ENCODE measurements at regions not wholly inside any gene's neighbourhood (a gene's known extent, or its start where the extent isn't known, plus 50 kb on each side); places are given as distances from the start of the nearest gene placed in this dataset.

DNA sequence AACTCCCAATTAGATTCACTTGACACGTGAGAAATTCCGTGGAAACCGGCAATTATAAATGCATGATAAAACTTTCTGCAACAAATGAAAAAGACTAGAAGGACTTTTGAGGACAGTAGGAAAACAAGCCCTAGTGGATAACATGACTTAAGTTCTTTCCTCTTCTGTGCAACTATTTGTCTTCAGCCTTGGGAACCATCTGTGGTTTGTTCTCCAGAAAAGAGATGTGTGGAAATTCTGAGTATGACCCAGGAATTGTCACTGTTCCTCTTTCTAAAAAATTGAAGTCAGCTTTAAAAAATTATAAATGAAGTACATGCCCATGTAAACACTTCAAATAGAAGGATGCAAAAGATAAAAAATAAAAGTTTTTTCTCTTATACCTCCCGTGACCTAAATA lies 128.6 kb upstream of the SVIL start:
- CTCF ChIA-PET, result no interaction called here
- Histone ChIP-seq H3K36me3 (ENCODE audit: control insufficient read depth in 2 of 2, insufficient read depth in 1 of 2, low read length in 2 of 2) (no peaks in the 10 kb centered on the region), H3K9me3 (ENCODE audit: control insufficient read depth, insufficient read depth, low read depth, low read length) (no peaks in the 10 kb centered on the region), H3K27ac (ENCODE audit: extremely low read depth, low read depth, low read length) (no peak overlapping the region), H3K4me3 (ENCODE audit: low read depth, low read length) (no peak overlapping the region), H3K4me1 (ENCODE audit: control insufficient read depth, insufficient read depth, low read length) (no peaks in the 10 kb centered on the region)
- TF ChIP-seq FEZF1 (tag by site-specific recombination; IDR thresholded peaks at IDR 0.05) (no peak), ZNF23 (tag by site-specific recombination; IDR thresholded peaks at IDR 0.05; ENCODE audit: borderline replicate concordance) (no peak), ZNF707 (tag by site-specific recombination; IDR thresholded peaks at IDR 0.05) (no peak), ZNF473 (tag by site-specific recombination; IDR thresholded peaks at IDR 0.05) (no peak), KLF7 (tag by site-specific recombination; IDR thresholded peaks at IDR 0.05; ENCODE audit: borderline replicate concordance) (no peak), ZNF510 (tag by site-specific recombination; IDR thresholded peaks at IDR 0.05; ENCODE audit: insufficient replicate concordance) (no peak), ZNF391 (tag by site-specific recombination; IDR thresholded peaks at IDR 0.05; ENCODE audit: borderline replicate concordance, low read depth) (no peak), ZNF302 (tag by site-specific recombination; IDR thresholded peaks at IDR 0.05; ENCODE audit: low read depth) (no peak), ZNF785 (tag by site-specific recombination; IDR thresholded peaks at IDR 0.05) (no peak), ZNF777 (tag by site-specific recombination; IDR thresholded peaks at IDR 0.05; ENCODE audit: borderline replicate concordance) (no peak), ZNF560 (tag by site-specific recombination; IDR thresholded peaks at IDR 0.05; ENCODE audit: borderline replicate concordance) (no peak)
- TF ChIP-seq, protein P1, sequence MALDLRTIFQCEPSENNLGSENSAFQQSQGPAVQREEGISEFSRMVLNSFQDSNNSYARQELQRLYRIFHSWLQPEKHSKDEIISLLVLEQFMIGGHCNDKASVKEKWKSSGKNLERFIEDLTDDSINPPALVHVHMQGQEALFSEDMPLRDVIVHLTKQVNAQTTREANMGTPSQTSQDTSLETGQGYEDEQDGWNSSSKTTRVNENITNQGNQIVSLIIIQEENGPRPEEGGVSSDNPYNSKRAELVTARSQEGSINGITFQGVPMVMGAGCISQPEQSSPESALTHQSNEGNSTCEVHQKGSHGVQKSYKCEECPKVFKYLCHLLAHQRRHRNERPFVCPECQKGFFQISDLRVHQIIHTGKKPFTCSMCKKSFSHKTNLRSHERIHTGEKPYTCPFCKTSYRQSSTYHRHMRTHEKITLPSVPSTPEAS (tag by site-specific recombination; IDR thresholded peaks at IDR 0.05), result no peak
- POLR2A ChIA-PET, result no interaction called here

DNA sequence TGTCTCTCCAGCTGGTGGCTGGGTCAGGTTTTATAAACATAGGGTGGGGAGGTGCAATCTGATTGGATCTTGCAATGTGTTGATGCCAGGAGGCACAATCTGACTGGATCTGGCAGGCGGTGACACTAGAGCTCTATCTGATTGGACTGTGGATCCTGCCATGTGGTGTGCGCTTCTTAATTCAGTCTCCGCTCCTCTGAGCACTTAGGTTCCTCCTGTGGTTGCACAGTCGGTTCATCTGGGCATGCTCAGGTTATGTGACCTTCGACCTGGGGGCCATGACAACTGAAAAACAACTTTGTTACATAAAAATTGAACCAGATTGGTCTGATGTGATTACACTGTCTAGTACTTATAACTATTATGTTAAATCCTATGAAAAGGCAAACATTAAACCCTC lies 127.1 kb upstream of the SVIL start:
- Histone ChIP-seq H3K4me3 (ENCODE audit: low read depth, low read length) (no peak overlapping the region), H3K36me3 (ENCODE audit: control insufficient read depth in 2 of 2, insufficient read depth in 1 of 2, low read length in 2 of 2) (no peaks in the 10 kb centered on the region), H3K4me1 (ENCODE audit: control insufficient read depth, insufficient read depth, low read length) (peaks cover 2% of the 10 kb centered on the region; the same call in 1 of the 2 replicates), H3K9me3 (ENCODE audit: control insufficient read depth, insufficient read depth, low read depth, low read length) (no peaks in the 10 kb centered on the region), H3K27ac (ENCODE audit: extremely low read depth, low read depth, low read length) (no peak overlapping the region)
- POLR2A ChIA-PET, result no interaction called here
- TF ChIP-seq, protein P2, sequence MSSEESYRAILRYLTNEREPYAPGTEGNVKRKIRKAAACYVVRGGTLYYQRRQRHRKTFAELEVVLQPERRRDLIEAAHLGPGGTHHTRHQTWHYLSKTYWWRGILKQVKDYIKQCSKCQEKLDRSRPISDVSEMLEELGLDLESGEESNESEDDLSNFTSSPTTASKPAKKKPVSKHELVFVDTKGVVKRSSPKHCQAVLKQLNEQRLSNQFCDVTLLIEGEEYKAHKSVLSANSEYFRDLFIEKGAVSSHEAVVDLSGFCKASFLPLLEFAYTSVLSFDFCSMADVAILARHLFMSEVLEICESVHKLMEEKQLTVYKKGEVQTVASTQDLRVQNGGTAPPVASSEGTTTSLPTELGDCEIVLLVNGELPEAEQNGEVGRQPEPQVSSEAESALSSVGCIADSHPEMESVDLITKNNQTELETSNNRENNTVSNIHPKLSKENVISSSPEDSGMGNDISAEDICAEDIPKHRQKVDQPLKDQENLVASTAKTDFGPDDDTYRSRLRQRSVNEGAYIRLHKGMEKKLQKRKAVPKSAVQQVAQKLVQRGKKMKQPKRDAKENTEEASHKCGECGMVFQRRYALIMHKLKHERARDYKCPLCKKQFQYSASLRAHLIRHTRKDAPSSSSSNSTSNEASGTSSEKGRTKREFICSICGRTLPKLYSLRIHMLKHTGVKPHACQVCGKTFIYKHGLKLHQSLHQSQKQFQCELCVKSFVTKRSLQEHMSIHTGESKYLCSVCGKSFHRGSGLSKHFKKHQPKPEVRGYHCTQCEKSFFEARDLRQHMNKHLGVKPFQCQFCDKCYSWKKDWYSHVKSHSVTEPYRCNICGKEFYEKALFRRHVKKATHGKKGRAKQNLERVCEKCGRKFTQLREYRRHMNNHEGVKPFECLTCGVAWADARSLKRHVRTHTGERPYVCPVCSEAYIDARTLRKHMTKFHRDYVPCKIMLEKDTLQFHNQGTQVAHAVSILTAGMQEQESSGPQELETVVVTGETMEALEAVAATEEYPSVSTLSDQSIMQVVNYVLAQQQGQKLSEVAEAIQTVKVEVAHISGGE (tag by site-specific recombination; conservative IDR thresholded peaks at IDR 0.05; ENCODE audit: low read depth), result peak; percentile 50; the same call in 1 of the 2 replicates
- TF ChIP-seq, protein P3, sequence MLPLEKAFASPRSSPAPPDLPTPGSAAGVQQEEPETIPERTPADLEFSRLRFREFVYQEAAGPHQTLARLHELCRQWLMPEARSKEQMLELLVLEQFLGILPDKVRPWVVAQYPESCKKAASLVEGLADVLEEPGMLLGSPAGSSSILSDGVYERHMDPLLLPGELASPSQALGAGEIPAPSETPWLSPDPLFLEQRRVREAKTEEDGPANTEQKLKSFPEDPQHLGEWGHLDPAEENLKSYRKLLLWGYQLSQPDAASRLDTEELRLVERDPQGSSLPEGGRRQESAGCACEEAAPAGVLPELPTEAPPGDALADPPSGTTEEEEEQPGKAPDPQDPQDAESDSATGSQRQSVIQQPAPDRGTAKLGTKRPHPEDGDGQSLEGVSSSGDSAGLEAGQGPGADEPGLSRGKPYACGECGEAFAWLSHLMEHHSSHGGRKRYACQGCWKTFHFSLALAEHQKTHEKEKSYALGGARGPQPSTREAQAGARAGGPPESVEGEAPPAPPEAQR (tag by site-specific recombination; IDR thresholded peaks at IDR 0.05), result no peak
- TF ChIP-seq ZNF23 (tag by site-specific recombination; IDR thresholded peaks at IDR 0.05; ENCODE audit: borderline replicate concordance) (no peak), ZNF37A (tag by site-specific recombination; IDR thresholded peaks at IDR 0.05) (no peak), ZNF791 (tag by site-specific recombination; IDR thresholded peaks at IDR 0.05) (no peak)
- TF ChIP-seq, protein P4, sequence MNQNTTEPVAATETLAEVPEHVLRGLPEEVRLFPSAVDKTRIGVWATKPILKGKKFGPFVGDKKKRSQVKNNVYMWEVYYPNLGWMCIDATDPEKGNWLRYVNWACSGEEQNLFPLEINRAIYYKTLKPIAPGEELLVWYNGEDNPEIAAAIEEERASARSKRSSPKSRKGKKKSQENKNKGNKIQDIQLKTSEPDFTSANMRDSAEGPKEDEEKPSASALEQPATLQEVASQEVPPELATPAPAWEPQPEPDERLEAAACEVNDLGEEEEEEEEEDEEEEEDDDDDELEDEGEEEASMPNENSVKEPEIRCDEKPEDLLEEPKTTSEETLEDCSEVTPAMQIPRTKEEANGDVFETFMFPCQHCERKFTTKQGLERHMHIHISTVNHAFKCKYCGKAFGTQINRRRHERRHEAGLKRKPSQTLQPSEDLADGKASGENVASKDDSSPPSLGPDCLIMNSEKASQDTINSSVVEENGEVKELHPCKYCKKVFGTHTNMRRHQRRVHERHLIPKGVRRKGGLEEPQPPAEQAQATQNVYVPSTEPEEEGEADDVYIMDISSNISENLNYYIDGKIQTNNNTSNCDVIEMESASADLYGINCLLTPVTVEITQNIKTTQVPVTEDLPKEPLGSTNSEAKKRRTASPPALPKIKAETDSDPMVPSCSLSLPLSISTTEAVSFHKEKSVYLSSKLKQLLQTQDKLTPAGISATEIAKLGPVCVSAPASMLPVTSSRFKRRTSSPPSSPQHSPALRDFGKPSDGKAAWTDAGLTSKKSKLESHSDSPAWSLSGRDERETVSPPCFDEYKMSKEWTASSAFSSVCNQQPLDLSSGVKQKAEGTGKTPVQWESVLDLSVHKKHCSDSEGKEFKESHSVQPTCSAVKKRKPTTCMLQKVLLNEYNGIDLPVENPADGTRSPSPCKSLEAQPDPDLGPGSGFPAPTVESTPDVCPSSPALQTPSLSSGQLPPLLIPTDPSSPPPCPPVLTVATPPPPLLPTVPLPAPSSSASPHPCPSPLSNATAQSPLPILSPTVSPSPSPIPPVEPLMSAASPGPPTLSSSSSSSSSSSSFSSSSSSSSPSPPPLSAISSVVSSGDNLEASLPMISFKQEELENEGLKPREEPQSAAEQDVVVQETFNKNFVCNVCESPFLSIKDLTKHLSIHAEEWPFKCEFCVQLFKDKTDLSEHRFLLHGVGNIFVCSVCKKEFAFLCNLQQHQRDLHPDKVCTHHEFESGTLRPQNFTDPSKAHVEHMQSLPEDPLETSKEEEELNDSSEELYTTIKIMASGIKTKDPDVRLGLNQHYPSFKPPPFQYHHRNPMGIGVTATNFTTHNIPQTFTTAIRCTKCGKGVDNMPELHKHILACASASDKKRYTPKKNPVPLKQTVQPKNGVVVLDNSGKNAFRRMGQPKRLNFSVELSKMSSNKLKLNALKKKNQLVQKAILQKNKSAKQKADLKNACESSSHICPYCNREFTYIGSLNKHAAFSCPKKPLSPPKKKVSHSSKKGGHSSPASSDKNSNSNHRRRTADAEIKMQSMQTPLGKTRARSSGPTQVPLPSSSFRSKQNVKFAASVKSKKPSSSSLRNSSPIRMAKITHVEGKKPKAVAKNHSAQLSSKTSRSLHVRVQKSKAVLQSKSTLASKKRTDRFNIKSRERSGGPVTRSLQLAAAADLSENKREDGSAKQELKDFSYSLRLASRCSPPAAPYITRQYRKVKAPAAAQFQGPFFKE (tag by site-specific recombination; IDR thresholded peaks at IDR 0.05; ENCODE audit: borderline replicate concordance), result no peak
- CTCF ChIA-PET, result no interaction called here
